HG02763 (cell line): ENCODE measurements at regions not wholly inside any gene's neighbourhood (a gene's known extent, or its start where the extent isn't known, plus 50 kb on each side); places are given as distances from the start of the nearest gene placed in this dataset.

Experiments
- ATAC-seq: cut with Tn5 transposase; IDR thresholded peaks from one replicate; pipeline ENCODE4 v1.9.1; 2021; ENCODE audit warnings: mild to moderate bottlenecking, moderate library complexity; ENCODE audit not compliant: unreplicated experiment

DNA sequence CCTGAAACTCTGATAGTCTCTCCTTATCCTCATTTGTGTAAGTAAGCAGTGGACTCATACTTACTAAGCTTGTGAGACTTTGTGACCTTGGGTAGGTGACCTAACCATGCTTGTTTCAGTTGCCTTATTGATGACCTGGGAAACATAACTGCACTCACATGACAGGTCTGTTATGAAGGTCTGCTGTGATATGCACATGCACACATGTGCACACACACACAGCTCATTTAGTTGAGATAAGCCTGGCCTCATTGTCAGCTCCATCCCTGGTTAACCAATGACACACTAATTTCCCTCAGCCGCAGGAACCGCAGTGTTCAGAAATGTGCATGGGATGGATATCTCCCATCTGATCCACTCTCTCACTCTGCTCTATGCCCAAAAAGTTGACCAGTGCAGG is 177.2 kb downstream of the GPAM start:
- no peak for ATAC-seq

- no peak for ATAC-seq
Measured at GRCh38 chr10:112006831-112007230, 176.7 kb downstream of the GPAM start.

- ATAC-seq: no peak
Measured at GRCh38 chr10:112022196-112022595, 161.4 kb downstream of the GPAM start.

DNA sequence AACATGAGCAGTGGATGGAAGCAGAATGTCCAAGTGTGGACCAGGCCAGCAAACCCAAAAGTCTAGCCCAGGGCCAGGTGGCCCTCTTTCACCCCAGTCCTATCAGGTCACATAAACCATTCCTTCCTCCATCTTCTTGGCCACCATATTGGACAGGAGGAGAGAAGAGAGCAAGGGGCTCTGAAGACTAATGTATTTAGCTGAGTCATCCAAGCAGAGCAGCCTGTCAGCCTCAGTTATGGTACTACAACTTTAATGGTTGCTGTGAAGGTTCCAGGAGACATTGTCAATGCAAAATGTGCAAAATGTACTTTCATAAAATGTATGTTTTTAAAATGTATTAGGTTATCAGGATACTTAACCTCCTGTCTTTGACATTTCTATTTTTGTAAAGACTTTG is 159.5 kb downstream of the GPAM start:
- no peak for ATAC-seq

GRCh38 chr10:112025228-112025627 is 158.3 kb downstream of the GPAM start:
- ATAC-seq: no peak

DNA sequence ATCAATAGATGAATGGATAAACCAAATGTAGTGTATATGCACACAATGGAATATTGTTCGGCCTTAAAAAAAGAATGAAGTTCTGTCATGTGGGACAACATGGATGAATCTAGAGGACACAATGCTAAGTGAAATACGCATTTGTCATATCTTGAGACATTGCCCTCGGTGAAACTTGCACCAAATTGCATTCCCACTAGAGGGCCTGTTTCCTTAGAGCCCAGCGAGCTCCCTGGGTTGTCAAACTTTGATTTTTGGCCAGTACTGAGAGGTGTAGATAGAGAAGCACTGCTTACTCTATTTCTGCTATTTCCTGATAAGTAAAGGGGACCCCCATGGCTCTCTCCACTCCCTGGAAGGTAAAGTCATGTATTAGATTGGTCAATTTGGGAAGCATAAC is 157.1 kb downstream of the GPAM start:
- ATAC-seq: no peak

- no peak for ATAC-seq
Measured at GRCh38 chr10:112027731-112028280, 155.8 kb downstream of the GPAM start.

- no peak for ATAC-seq
Measured at GRCh38 chr10:112030431-112030830, 153.1 kb downstream of the GPAM start.

- ATAC-seq: no peak
Measured at GRCh38 chr10:112039823-112040222, 143.7 kb downstream of the GPAM start.

- no peak for ATAC-seq
Measured at GRCh38 chr10:112040696-112041095, 142.9 kb downstream of the GPAM start.

- ATAC-seq: no peak
Measured at GRCh38 chr10:112045938-112046337, 137.6 kb downstream of the GPAM start.

GRCh38 chr10:112047674-112048073 is 135.9 kb downstream of the GPAM start:
- ATAC-seq: no peak

DNA sequence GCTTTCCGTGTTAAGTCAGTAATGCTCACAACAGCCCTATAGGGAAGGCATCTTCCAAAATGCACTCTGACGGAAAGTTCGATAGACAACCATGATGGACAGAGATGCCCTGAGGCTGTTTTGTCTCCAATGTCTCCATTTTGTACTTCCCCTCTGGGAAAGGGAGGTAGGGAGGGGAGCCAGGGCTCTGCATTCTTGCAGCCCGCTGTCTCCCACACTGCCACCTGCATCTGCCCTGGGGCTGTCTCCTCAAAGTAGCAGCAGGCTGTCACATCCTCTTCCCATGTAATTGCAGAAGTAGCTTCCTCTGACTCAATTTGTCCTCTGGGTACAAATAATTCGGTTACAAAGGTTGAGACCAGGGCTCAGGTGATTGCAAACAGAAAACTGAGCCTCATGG is 131.4 kb downstream of the GPAM start:
- no peak for ATAC-seq

- ATAC-seq: no peak
Measured at GRCh38 chr10:112053895-112054294, 129.7 kb downstream of the GPAM start.

DNA sequence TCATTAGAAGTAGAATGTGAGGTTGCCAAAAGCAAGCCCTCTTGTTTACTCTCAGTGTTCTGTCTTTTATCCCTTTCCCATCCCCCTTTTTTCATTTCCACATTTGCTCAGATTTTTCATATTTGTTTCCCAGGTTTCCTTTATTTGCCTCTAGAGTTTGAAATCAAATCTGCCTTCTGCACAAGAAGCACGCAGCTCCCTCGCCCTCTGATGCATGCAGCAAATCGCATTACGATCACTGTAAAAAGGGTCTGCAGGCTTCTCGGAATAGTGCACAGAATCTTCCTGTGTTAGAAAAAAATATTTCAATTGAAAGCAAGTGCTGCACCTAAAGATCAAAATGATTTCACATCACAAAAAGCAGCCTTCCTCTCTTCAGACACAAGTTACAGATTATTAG is 129.0 kb downstream of the GPAM start:
- ATAC-seq: no peak

GRCh38 chr10:112057072-112057471 is 126.5 kb downstream of the GPAM start:
- no peak for ATAC-seq

- ATAC-seq: no peak
Measured at GRCh38 chr10:112059220-112059619, 124.3 kb downstream of the GPAM start.

DNA sequence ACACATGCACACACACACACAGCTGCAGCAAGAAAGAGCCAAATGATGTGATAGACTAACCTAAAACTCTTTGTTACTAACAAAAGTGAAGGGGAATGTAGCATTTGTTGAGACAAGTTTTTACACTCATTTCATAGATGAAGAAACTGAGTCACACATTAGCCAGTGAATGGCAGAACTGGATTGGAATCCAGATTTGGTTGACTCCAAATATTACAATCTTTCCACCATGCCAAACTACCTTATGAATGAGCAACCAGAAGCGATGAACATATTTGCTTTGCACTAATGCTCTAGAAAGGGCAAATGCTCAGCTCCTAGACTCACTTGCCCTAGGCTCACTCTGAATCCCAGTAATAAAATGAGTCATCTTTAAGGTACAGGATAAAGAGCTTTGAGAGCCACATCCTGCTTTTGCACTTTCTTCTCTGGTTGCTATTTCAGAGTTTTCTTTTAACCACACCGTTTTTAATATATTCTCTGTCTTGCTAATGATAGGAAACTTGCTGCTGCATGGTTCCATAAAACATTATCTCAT is 111.9 kb downstream of the GPAM start:
- ATAC-seq: no peak

DNA sequence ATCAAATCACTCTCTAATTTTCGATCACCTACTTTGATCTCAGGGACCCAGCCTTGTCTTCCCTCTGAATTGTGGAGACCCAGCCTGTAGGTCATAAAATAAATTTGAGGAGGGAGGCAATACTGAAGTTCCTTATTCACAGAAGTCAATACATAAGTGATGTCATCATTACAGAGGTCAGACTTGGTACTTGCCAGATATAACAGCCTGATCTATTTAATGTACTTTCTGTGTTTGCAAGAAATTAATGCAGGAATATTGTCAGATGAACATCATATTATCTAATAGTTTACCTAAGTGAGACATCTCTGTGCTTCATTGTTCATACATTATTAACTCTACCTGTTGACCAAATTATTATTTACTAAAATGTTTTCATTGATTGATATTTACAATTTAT is 105.6 kb downstream of the GPAM start:
- no peak for ATAC-seq

GRCh38 chr10:112080231-112080630 is 103.3 kb downstream of the GPAM start:
- ATAC-seq: no peak

GRCh38 chr10:112082120-112082519 is 101.4 kb downstream of the GPAM start:
- no peak for ATAC-seq

- ATAC-seq: no peak
Measured at GRCh38 chr10:112083472-112083871, 100.1 kb downstream of the GPAM start.

GRCh38 chr10:112087953-112088456 is 95.6 kb downstream of the GPAM start:
- ATAC-seq: no peak
